ENCODE measurements at regions not wholly inside any gene's neighbourhood (a gene's known extent, or its start where the extent isn't known, plus 50 kb on each side); places are given as distances from the start of the nearest gene placed in this dataset.

GRCh38 chr1:82899017-82899416 lies 1098.3 kb downstream of the ADGRL2 start:
- TF ChIP-seq POLR2A (IDR thresholded peaks at IDR 0.05) (no peak), CTCF (IDR thresholded peaks at IDR 0.05) (no peak)
